ENCODE measurements at regions not wholly inside any gene's neighbourhood (a gene's known extent, or its start where the extent isn't known, plus 50 kb on each side); places are given as distances from the start of the nearest gene placed in this dataset.

DNA sequence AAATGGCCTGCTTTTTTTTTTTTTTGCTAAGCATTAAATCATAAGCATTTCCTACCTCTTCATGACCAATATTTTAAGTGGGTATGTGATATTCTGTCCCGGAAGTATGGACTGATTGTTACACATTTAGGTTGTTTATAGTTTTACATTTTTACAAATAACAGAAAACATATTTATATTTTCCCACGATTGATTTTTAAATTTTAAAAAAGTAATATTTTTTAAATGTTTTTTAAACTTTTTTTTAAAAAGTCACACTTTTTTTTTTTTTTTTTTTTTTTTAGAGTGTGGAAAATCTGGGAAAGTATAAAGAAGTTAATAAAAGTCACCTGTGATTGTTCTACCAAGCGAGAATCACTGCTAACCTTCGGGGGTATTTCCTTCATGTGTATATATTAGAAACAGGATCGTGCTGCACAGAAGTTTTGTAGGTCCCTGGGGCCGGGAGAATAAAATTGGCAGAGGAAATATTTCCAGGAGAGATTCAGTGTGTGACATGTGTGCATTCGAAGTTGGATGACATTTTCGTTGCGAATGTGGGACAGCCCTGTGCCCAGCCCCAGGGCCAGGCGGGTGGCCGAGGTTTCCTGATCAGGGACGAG, 173.1 kb downstream of the CDC5L start:
- TF ChIP-seq, protein P1, sequence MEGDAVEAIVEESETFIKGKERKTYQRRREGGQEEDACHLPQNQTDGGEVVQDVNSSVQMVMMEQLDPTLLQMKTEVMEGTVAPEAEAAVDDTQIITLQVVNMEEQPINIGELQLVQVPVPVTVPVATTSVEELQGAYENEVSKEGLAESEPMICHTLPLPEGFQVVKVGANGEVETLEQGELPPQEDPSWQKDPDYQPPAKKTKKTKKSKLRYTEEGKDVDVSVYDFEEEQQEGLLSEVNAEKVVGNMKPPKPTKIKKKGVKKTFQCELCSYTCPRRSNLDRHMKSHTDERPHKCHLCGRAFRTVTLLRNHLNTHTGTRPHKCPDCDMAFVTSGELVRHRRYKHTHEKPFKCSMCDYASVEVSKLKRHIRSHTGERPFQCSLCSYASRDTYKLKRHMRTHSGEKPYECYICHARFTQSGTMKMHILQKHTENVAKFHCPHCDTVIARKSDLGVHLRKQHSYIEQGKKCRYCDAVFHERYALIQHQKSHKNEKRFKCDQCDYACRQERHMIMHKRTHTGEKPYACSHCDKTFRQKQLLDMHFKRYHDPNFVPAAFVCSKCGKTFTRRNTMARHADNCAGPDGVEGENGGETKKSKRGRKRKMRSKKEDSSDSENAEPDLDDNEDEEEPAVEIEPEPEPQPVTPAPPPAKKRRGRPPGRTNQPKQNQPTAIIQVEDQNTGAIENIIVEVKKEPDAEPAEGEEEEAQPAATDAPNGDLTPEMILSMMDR (IDR thresholded peaks at IDR 0.05; ENCODE audit: borderline replicate concordance, extremely low read depth, low read length, poor library complexity, severe bottlenecking), result no peak
- no peak for TF ChIP-seq EZH2 (IDR thresholded peaks at IDR 0.05; ENCODE audit: borderline replicate concordance, low read depth, low read length, severe bottlenecking)
